OCI-LY3 (cell line): ENCODE measurements at regions not wholly inside any gene's neighbourhood (a gene's known extent, or its start where the extent isn't known, plus 50 kb on each side); places are given as distances from the start of the nearest gene placed in this dataset.

Experiments
- H2AFZ ChIP-seq: fragments of 200-600, 300-600 bp; shearing (Covaris generic); 2 replicates; pipeline ENCODE4 v1.6.0; 2014; ENCODE audit warnings: antibody characterized with exemption, low read depth, low read length
- H3K27ac ChIP-seq: fragments of 200-600, 300-600 bp; sonication (generic); 2 replicates; pipeline ENCODE4 v1.5.1; 2014; ENCODE audit warnings: mild to moderate bottlenecking, low read length, moderate library complexity, mixed read lengths
- H3K27me3 ChIP-seq: fragments of 200-600, 300-600 bp; sonication (generic); 2 replicates; pipeline ENCODE4 v1.6.1; 2014; ENCODE audit warnings: low read depth, low read length, mixed read lengths
- H3K36me3 ChIP-seq: fragments of 200-600, 300-600 bp; sonication (generic); replicated peaks from 2 replicates; pipeline ENCODE3; 2014; ENCODE audit warnings: low read depth, low read length, mixed read lengths
- H3K4me1 ChIP-seq: fragments of 300-600, 200-600 bp; sonication (generic); 2 replicates; pipeline ENCODE4 v1.6.1; 2014; ENCODE audit warnings: low read length, mixed read lengths
- H3K4me2 ChIP-seq: fragments of 200-600, 300-600 bp; sonication (generic); 2 replicates; pipeline ENCODE4 v1.6.1; 2014; ENCODE audit warnings: low read length, mixed read lengths
- H3K4me3 ChIP-seq: fragments of 300-600, 200-600 bp; sonication (generic); 2 replicates; pipeline ENCODE4 v1.5.1; 2014; ENCODE audit warnings: antibody characterized with exemption, mild to moderate bottlenecking, low read length, moderate library complexity
- H3K79me2 ChIP-seq: fragments of 300-600, 200-600 bp; shearing (Covaris generic); 2 replicates; pipeline ENCODE4 v1.6.1; 2014; ENCODE audit warnings: mild to moderate bottlenecking, low read length, mixed read lengths
- H3K9ac ChIP-seq: fragments of 300-600, 200-600 bp; shearing (Covaris generic); 2 replicates; pipeline ENCODE4 v1.6.0; 2014; ENCODE audit warnings: mild to moderate bottlenecking, low read length, moderate library complexity
- H3K9me3 ChIP-seq: fragments of 200-600, 300-600 bp; shearing (Covaris generic); 2 replicates; pipeline ENCODE4 v1.6.1; 2014; ENCODE audit warnings: low read length, mixed read lengths; ENCODE audit not compliant: insufficient read depth
- H4K20me1 ChIP-seq: fragments of 200-600, 300-600 bp; sonication (generic); 2 replicates; pipeline ENCODE4 v1.6.1; 2016; ENCODE audit warnings: low read length, mixed read lengths; ENCODE audit not compliant: insufficient read depth
- EZH2phosphoT487 ChIP-seq: fragments of 200-600 bp; shearing (Covaris generic); IDR thresholded peaks from 2 replicates; pipeline ENCODE4 v1.6.1; 2018; ENCODE audit warnings: antibody characterized with exemption, mixed run types, low read depth
- TF ChIP-seq, protein P1 (sequence below): fragments of 200-600, 300-600 bp; sonication (generic); IDR thresholded peaks from 2 replicates; pipeline ENCODE4 v1.5.1; 2014; ENCODE audit warnings: antibody characterized with exemption, low read length, low read depth

- H3K4me1 ChIP-seq, result no peaks in the 10 kb centered on the region
- no peak overlapping the region for H3K4me2 ChIP-seq
- no peaks in the 10 kb centered on the region for H3K9me3 ChIP-seq
- no peak overlapping the region for H3K27ac ChIP-seq
- H3K79me2 ChIP-seq, result no peaks in the 10 kb centered on the region
- no peak overlapping the region for H3K9ac ChIP-seq
- H2AFZ ChIP-seq, result no peak overlapping the region
- H3K4me3 ChIP-seq, result no peak overlapping the region
- TF ChIP-seq, protein P1, sequence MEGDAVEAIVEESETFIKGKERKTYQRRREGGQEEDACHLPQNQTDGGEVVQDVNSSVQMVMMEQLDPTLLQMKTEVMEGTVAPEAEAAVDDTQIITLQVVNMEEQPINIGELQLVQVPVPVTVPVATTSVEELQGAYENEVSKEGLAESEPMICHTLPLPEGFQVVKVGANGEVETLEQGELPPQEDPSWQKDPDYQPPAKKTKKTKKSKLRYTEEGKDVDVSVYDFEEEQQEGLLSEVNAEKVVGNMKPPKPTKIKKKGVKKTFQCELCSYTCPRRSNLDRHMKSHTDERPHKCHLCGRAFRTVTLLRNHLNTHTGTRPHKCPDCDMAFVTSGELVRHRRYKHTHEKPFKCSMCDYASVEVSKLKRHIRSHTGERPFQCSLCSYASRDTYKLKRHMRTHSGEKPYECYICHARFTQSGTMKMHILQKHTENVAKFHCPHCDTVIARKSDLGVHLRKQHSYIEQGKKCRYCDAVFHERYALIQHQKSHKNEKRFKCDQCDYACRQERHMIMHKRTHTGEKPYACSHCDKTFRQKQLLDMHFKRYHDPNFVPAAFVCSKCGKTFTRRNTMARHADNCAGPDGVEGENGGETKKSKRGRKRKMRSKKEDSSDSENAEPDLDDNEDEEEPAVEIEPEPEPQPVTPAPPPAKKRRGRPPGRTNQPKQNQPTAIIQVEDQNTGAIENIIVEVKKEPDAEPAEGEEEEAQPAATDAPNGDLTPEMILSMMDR, result no peak
- TF ChIP-seq EZH2phosphoT487, result no peak
- no peaks in the 10 kb centered on the region for H3K27me3 ChIP-seq
- H3K36me3 ChIP-seq, result no peaks in the 10 kb centered on the region
- H4K20me1 ChIP-seq, result no peaks in the 10 kb centered on the region
These were observed 167.5 kb upstream of the NOVA1 start for GRCh38 chr14:26765301-26765700.

DNA sequence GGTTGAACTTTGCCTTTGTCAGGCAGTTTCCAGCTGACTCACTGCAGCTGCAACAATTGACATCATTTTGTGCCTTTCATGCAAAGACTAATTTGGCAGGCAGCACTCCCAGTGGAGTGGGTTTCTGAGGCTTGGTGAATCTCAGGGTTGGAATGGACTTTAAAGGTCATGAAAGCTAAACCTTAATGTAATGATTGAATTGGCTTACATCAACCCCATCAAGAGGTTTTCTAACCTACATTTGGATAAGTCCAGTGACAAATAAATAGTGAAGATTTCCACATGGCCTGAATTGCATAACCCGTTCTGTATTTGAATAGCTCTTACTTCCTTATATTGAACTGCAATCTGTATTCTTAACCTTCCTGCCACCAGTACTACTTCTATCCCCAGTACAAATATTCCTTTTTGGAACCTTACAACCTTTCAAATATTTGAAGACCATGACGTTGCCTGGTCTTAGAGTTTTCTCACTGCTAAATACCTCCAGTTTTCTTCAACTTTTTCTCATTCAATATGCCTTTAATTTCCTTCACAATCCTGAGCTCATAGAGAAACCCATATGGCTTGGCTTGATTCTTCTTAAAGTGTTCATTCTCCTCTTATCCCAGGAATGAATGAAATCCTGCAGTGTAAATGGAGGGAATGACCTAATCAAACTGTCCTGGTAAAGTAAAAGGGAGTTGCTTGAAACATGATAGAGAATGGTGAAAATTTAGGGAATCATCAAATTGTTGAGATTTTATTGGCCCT lies 168.1 kb upstream of the NOVA1 start:
- no peaks in the 10 kb centered on the region for H3K36me3 ChIP-seq
- no peak overlapping the region for H3K4me3 ChIP-seq
- H3K9ac ChIP-seq, result no peak overlapping the region
- no peak overlapping the region for H2AFZ ChIP-seq
- H4K20me1 ChIP-seq, result no peaks in the 10 kb centered on the region
- no peak overlapping the region for H3K27ac ChIP-seq
- no peak overlapping the region for H3K4me2 ChIP-seq
- no peaks in the 10 kb centered on the region for H3K27me3 ChIP-seq
- H3K9me3 ChIP-seq, result no peaks in the 10 kb centered on the region
- H3K79me2 ChIP-seq, result no peaks in the 10 kb centered on the region
- H3K4me1 ChIP-seq, result no peaks in the 10 kb centered on the region
- TF ChIP-seq EZH2phosphoT487, result no peak
- TF ChIP-seq, protein P1, result no peak

GRCh38 chr14:26766726-26767125 lies 168.9 kb upstream of the NOVA1 start:
- Histone ChIP-seq H3K4me1 (no peaks in the 10 kb centered on the region), H4K20me1 (no peaks in the 10 kb centered on the region), H3K79me2 (no peaks in the 10 kb centered on the region), H3K27ac (no peak overlapping the region), H3K9me3 (no peaks in the 10 kb centered on the region), H3K36me3 (no peaks in the 10 kb centered on the region), H3K9ac (no peak overlapping the region), H3K27me3 (no peaks in the 10 kb centered on the region), H2AFZ (no peak overlapping the region), H3K4me2 (no peak overlapping the region), H3K4me3 (no peak overlapping the region)
- TF ChIP-seq, protein P1, result no peak
- TF ChIP-seq EZH2phosphoT487, result no peak

- Histone ChIP-seq H3K9ac (no peak overlapping the region), H3K4me2 (no peak overlapping the region), H2AFZ (no peak overlapping the region), H3K4me1 (no peaks in the 10 kb centered on the region), H3K36me3 (no peaks in the 10 kb centered on the region), H3K27ac (no peak overlapping the region), H3K79me2 (no peaks in the 10 kb centered on the region), H3K4me3 (no peak overlapping the region), H4K20me1 (no peaks in the 10 kb centered on the region), H3K27me3 (no peaks in the 10 kb centered on the region), H3K9me3 (no peaks in the 10 kb centered on the region)
- TF ChIP-seq, protein P1, result no peak
- TF ChIP-seq EZH2phosphoT487, result no peak
These were observed 176.2 kb upstream of the NOVA1 start for GRCh38 chr14:26773906-26774593.
